ENCODE measurements at regions not wholly inside any gene's neighbourhood (a gene's known extent, or its start where the extent isn't known, plus 50 kb on each side); places are given as distances from the start of the nearest gene placed in this dataset.
A peak's percentile ranks its signal among the peaks of the same experiment; 100 is the strongest.

- no peak overlapping the region for H3K4me3 ChIP-seq (ENCODE audit: low read depth, low read length)
- TF ChIP-seq MAX (IDR thresholded peaks at IDR 0.05; ENCODE audit: low read depth, low read length) (no peak), CTCF (IDR thresholded peaks at IDR 0.05; ENCODE audit: low read depth, low read length) (no peak), POLR2A (IDR thresholded peaks at IDR 0.05; ENCODE audit: extremely low read depth, insufficient read length) (no peak), MYC (IDR thresholded peaks at IDR 0.05; ENCODE audit: low read depth, low read length) (no peak)
- DNase-seq (ENCODE audit: low read depth): no peak
Observed at GRCh38 chr7:81584667-81585066, 185.2 kb downstream of the HGF start.

GRCh38 chr7:81583882-81584533 is 185.8 kb downstream of the HGF start:
- TF ChIP-seq POLR2A (IDR thresholded peaks at IDR 0.05; ENCODE audit: extremely low read depth, insufficient read length): no peak
- no peak for TF ChIP-seq MYC (IDR thresholded peaks at IDR 0.05; ENCODE audit: low read depth, low read length)
- no peak for TF ChIP-seq CTCF (IDR thresholded peaks at IDR 0.05; ENCODE audit: low read depth, low read length)
- TF ChIP-seq MAX (IDR thresholded peaks at IDR 0.05; ENCODE audit: low read depth, low read length): no peak
- H3K4me3 ChIP-seq (ENCODE audit: low read depth, low read length): no peak overlapping the region
- DNase-seq (ENCODE audit: low read depth): peak; percentile 44

- DNase-seq (ENCODE audit: low read depth): no peak
Observed at GRCh38 chr7:81583090-81583489, 186.8 kb downstream of the HGF start.

GRCh38 chr7:81577642-81578340 is 192.1 kb downstream of the HGF start:
- no peak for DNase-seq (ENCODE audit: low read depth)
- TF ChIP-seq CTCF (IDR thresholded peaks at IDR 0.05; ENCODE audit: low read depth, low read length) (no peak), MAX (IDR thresholded peaks at IDR 0.05; ENCODE audit: low read depth, low read length) (no peak), POLR2A (IDR thresholded peaks at IDR 0.05; ENCODE audit: extremely low read depth, insufficient read length) (no peak), MYC (IDR thresholded peaks at IDR 0.05; ENCODE audit: low read depth, low read length) (no peak)
- no peak overlapping the region for H3K4me3 ChIP-seq (ENCODE audit: low read depth, low read length)

More at GRCh38 chr7:81583090-81583489, 186.8 kb downstream of the HGF start:
- no peak overlapping the region for H3K4me3 ChIP-seq (ENCODE audit: low read depth, low read length)
- TF ChIP-seq MAX (IDR thresholded peaks at IDR 0.05; ENCODE audit: low read depth, low read length): no peak
- no peak for TF ChIP-seq CTCF (IDR thresholded peaks at IDR 0.05; ENCODE audit: low read depth, low read length)
- TF ChIP-seq POLR2A (IDR thresholded peaks at IDR 0.05; ENCODE audit: extremely low read depth, insufficient read length): no peak
- no peak for TF ChIP-seq MYC (IDR thresholded peaks at IDR 0.05; ENCODE audit: low read depth, low read length)

- no peak for DNase-seq (ENCODE audit: low read depth)
- H3K4me3 ChIP-seq (ENCODE audit: low read depth, low read length): no peak overlapping the region
- TF ChIP-seq POLR2A (IDR thresholded peaks at IDR 0.05; ENCODE audit: extremely low read depth, insufficient read length): no peak
- TF ChIP-seq MYC (IDR thresholded peaks at IDR 0.05; ENCODE audit: low read depth, low read length): no peak
- TF ChIP-seq CTCF (IDR thresholded peaks at IDR 0.05; ENCODE audit: low read depth, low read length): no peak
- TF ChIP-seq MAX (IDR thresholded peaks at IDR 0.05; ENCODE audit: low read depth, low read length): no peak
Observed at GRCh38 chr7:81574723-81575326, 195.0 kb downstream of the HGF start.
